ENCODE measurements at regions not wholly inside any gene's neighbourhood (a gene's known extent, or its start where the extent isn't known, plus 50 kb on each side); places are given as distances from the start of the nearest gene placed in this dataset.

GRCh38 chr2:41907771-41908207, 140.0 kb upstream of the PKDCC start:
- H3K36me3 ChIP-seq, result no peaks in the 10 kb centered on the region
- H3K4me1 ChIP-seq, result no peaks in the 10 kb centered on the region
- no peak overlapping the region for H3K4me3 ChIP-seq (replicated peaks in 1 of 3)
- no peaks in the 10 kb centered on the region for H3K9me3 ChIP-seq
- no peaks in the 10 kb centered on the region for H3K27me3 ChIP-seq
- intact Hi-C loops (cut with DNase I), result no loop called here
- WGBS, 2 donors, result 80 to 82% methylated on average over 4 of the region's 4 CpGs
- no peak overlapping the region for H3K27ac ChIP-seq
- TF ChIP-seq CTCF (IDR thresholded peaks at IDR 0.05) (no peak), POLR2A (IDR thresholded peaks at IDR 0.05) (no peak)
- no peak for DNase-seq

GRCh38 chr2:41908349-41908748, 139.5 kb upstream of the PKDCC start:
- no peak overlapping the region for H3K4me3 ChIP-seq (replicated peaks in 1 of 3)
- no peaks in the 10 kb centered on the region for H3K27me3 ChIP-seq
- no peaks in the 10 kb centered on the region for H3K4me1 ChIP-seq
- no peak for DNase-seq
- no peaks in the 10 kb centered on the region for H3K9me3 ChIP-seq
- intact Hi-C loops (cut with DNase I), result no loop called here
- H3K36me3 ChIP-seq, result no peaks in the 10 kb centered on the region
- TF ChIP-seq POLR2A (IDR thresholded peaks at IDR 0.05) (no peak), CTCF (IDR thresholded peaks at IDR 0.05) (no peak)
- no peak overlapping the region for H3K27ac ChIP-seq

- no peak for TF ChIP-seq POLR2A (IDR thresholded peaks at IDR 0.05)
- no peak for TF ChIP-seq CTCF (IDR thresholded peaks at IDR 0.05)
- H3K27ac ChIP-seq, result no peak overlapping the region
- no peaks in the 10 kb centered on the region for H3K36me3 ChIP-seq
- WGBS, 2 donors, result 39 to 44% methylated on average over 4 of the region's 4 CpGs
- no peaks in the 10 kb centered on the region for H3K27me3 ChIP-seq
- H3K4me1 ChIP-seq, result no peaks in the 10 kb centered on the region
- H3K9me3 ChIP-seq, result no peaks in the 10 kb centered on the region
- DNase-seq, result no peak
- no peak overlapping the region for H3K4me3 ChIP-seq (replicated peaks in 1 of 3)
- intact Hi-C loops (cut with DNase I), result no loop called here
Observed at GRCh38 chr2:41909584-41909983, 138.2 kb upstream of the PKDCC start.

GRCh38 chr2:41910126-41910525, 137.7 kb upstream of the PKDCC start:
- H3K27ac ChIP-seq, result no peak overlapping the region
- H3K4me1 ChIP-seq, result no peaks in the 10 kb centered on the region
- TF ChIP-seq CTCF (IDR thresholded peaks at IDR 0.05), result no peak
- no peak for TF ChIP-seq POLR2A (IDR thresholded peaks at IDR 0.05)
- no peaks in the 10 kb centered on the region for H3K9me3 ChIP-seq
- DNase-seq, result no peak
- no peak overlapping the region for H3K4me3 ChIP-seq (replicated peaks in 1 of 3)
- no peaks in the 10 kb centered on the region for H3K27me3 ChIP-seq
- WGBS, 2 donors, result 43 to 47% methylated on average over 1 of the region's 1 CpG
- H3K36me3 ChIP-seq, result no peaks in the 10 kb centered on the region
- intact Hi-C loops (cut with DNase I), result no loop called here

- Histone ChIP-seq H3K36me3 (no peaks in the 10 kb centered on the region), H3K4me3 (replicated peaks in 1 of 3) (no peak overlapping the region), H3K27ac (no peak overlapping the region), H3K9me3 (no peaks in the 10 kb centered on the region), H3K4me1 (no peaks in the 10 kb centered on the region), H3K27me3 (no peaks in the 10 kb centered on the region)
- no peak for TF ChIP-seq POLR2A (IDR thresholded peaks at IDR 0.05)
- TF ChIP-seq CTCF (IDR thresholded peaks at IDR 0.05), result no peak
- DNase-seq, result no peak
- intact Hi-C loops (cut with DNase I), result no loop called here
- 90 to 91% methylated on average over 3 of the region's 3 CpGs for WGBS, 2 donors
Observed at GRCh38 chr2:41911033-41911432, 136.8 kb upstream of the PKDCC start.

Measured in thyroid gland (tissue), 4 donors.